ENCODE measurements at regions not wholly inside any gene's neighbourhood (a gene's known extent, or its start where the extent isn't known, plus 50 kb on each side); places are given as distances from the start of the nearest gene placed in this dataset.

DNA sequence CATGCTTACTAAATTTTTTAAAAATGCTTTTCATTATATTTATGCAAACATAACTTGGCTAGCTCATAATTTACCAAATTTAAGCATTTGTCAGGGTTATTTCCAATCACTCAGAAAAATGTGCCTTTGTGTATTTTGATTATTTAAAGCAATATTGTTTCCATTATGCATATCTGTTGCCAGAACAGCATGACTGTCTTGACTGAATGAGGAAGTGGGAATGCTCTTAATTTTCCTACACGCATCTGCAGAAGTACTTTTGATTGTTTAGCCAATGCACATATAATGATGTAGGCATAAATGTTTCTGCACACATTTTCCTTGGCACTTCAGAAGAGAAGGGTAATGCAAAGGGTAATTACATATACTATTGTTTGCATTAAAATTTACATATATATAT lies 92.5 kb upstream of the ADGRL2 start:
- intact Hi-C loops (cut with micrococcal nuclease), result no loop called here
- Mint-ChIP-seq H3K27me3 (no peaks in the 10 kb centered on the region), H3K9me3 (peaks cover 4% of the 10 kb centered on the region), H3K27ac (no peak overlapping the region), H3K4me1 (ENCODE audit: low read depth) (no peaks in the 10 kb centered on the region), H3K4me3 (no peak overlapping the region), H3K36me3 (ENCODE audit: low read depth) (no peaks in the 10 kb centered on the region)

DNA sequence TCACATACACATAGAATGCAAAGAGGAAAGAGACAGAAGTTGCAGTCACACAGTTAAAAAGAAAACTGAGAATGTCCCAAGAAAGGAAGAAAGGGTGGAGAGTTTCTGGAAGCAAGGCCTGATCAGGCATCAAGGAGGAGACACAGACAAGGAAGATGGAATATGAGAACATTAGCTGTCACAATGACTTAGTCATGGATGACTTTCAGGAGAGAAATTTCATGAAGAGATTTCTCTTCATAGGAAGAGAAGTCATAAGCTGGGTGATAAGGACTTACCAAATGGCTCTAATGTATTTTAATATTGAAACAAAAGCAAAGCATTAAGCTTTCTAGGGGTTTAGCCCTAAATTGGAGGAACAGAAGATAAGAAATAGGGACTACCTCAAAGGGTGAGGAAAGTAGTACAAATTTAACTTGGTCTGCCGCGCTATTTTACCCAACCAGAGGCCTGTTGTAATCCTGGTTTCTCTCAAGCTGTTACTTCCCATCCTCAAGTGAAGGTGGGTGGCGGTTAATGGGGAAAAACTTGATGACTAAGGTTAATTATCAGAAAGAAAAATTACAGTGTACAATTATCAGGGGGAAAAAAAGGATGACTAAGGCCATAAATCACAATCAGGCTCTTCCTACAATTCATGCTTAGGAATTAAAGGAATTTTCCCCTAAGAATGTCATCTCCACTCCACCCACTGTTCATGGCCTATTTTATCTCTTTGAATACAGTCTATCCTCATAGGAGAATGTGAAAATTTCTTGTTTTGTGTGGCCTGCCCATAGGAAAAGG lies 93.9 kb upstream of the ADGRL2 start:
- Mint-ChIP-seq H3K4me1 (ENCODE audit: low read depth) (no peaks in the 10 kb centered on the region), H3K27ac (no peak overlapping the region), H3K36me3 (ENCODE audit: low read depth) (no peaks in the 10 kb centered on the region), H3K27me3 (no peaks in the 10 kb centered on the region), H3K4me3 (no peak overlapping the region), H3K9me3 (peaks cover 11% of the 10 kb centered on the region)
- intact Hi-C loops (cut with micrococcal nuclease), result no loop called here

DNA sequence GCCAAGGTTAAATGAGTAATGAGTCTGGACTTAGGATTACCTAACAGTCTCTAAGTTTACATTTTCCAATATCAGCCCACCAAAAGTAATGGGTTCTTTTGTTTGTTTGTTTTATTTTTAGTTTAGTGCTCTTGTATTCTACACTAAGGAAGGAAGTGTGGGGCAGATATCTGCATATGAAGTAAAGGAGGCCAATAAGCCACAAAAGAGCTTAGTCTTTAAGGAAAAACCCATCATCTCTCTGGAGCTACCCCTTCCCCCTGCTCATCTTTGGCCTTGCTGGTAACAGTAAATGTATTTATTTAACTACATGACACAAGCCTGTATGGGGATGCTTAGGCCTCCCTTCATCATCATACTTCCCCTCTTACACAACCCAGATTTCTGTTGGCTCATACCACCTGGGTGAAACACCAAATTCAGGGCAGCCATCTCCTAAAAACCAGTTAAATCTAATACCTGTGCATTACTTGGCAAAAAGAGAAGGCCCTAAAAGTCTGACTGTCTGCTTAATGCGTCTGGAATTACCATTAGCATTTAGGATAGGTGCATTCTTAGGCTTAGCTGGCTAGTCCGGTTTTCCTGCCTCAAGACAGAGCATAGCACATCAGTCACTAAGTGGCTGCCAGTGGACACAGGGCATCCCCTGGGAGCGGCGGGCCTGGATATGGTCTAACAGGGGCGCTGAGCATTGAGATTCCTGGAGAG lies 96.8 kb upstream of the ADGRL2 start:
- H3K27me3 Mint-ChIP-seq, result no peaks in the 10 kb centered on the region
- peaks cover 11% of the 10 kb centered on the region for H3K9me3 Mint-ChIP-seq
- H3K4me1 Mint-ChIP-seq (ENCODE audit: low read depth), result no peaks in the 10 kb centered on the region
- intact Hi-C loops (cut with micrococcal nuclease), result no loop called here
- H3K27ac Mint-ChIP-seq, result no peak overlapping the region
- no peak overlapping the region for H3K4me3 Mint-ChIP-seq
- no peaks in the 10 kb centered on the region for H3K36me3 Mint-ChIP-seq (ENCODE audit: low read depth)

DNA sequence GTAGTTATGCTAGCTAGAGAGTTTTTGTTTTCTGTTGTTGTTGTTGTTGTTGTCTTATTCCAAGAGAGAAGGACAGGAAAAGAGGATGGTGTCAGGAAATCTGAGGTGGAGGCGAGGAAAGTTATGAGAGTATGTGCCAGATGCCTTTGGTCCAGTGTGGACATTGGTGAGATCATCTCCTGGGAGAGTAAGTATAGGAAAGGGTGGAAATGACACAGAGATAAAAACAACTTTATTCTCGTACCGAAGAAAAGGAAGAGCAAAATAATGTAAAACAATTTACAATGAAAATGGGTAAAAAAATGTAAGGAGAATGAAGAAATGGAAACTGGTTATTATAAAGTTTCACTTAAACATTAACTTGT lies 97.4 kb upstream of the ADGRL2 start:
- H3K4me3 Mint-ChIP-seq, result no peak overlapping the region
- intact Hi-C loops (cut with micrococcal nuclease), result no loop called here
- no peak overlapping the region for H3K27ac Mint-ChIP-seq
- H3K4me1 Mint-ChIP-seq (ENCODE audit: low read depth), result no peaks in the 10 kb centered on the region
- no peaks in the 10 kb centered on the region for H3K36me3 Mint-ChIP-seq (ENCODE audit: low read depth)
- H3K27me3 Mint-ChIP-seq, result no peaks in the 10 kb centered on the region
- H3K9me3 Mint-ChIP-seq, result peaks cover 11% of the 10 kb centered on the region

DNA sequence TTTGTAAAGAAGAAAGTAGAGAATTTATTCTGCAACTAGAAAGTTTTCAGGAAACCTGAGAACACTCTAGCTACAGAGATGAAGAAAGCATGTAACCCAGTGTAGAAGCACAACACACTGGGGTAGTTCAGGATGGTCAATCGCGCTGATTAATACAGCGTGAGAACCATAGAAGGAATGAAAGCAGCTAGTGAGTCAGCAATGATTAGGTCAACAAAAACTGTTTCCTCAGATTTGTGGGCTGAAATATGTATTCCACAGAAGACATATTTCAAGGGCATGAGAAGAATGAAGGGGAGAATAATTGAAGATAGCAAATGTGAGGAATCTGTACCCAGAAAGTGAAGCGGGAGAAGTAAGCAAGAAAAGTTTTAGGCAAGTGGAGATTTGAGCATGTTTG lies 97.8 kb upstream of the ADGRL2 start:
- Mint-ChIP-seq H3K36me3 (ENCODE audit: low read depth) (no peaks in the 10 kb centered on the region), H3K9me3 (peaks cover 11% of the 10 kb centered on the region), H3K4me1 (ENCODE audit: low read depth) (no peaks in the 10 kb centered on the region), H3K27ac (no peak overlapping the region), H3K4me3 (no peak overlapping the region), H3K27me3 (no peaks in the 10 kb centered on the region)
- intact Hi-C loops (cut with micrococcal nuclease), result no loop called here

DNA sequence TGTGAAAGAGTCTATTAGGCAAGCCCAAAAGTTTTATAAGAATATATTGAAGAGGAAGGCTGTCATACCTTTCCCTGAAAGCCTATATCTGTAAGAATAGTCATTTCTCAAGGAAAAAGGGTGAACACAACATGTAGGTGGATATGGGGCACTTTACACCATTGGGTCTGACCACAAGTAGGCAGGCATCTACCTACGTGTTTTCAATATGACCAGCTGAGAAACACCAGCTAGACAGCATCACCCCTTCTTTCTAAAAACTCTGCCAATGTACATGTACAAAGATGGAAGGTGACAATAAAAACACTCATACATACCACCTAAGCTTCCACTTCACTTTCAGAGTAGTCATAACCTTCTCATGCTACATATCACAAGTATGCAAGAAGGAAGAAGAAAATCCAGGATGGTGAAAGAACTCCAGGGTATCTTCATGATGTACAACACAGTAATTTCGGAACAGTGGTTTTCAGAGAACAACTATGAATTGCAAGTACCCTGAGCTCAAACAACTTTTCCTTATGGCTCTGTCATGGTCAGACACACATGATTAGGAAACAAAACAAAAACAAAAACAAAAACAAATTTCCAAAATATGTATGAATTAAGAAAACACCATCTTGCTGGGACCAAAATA lies 98.5 kb upstream of the ADGRL2 start:
- no peaks in the 10 kb centered on the region for H3K27me3 Mint-ChIP-seq
- H3K4me1 Mint-ChIP-seq (ENCODE audit: low read depth), result no peaks in the 10 kb centered on the region
- no peak overlapping the region for H3K4me3 Mint-ChIP-seq
- no peak overlapping the region for H3K27ac Mint-ChIP-seq
- H3K36me3 Mint-ChIP-seq (ENCODE audit: low read depth), result no peaks in the 10 kb centered on the region
- intact Hi-C loops (cut with micrococcal nuclease), result no loop called here
- H3K9me3 Mint-ChIP-seq, result peaks cover 11% of the 10 kb centered on the region

DNA sequence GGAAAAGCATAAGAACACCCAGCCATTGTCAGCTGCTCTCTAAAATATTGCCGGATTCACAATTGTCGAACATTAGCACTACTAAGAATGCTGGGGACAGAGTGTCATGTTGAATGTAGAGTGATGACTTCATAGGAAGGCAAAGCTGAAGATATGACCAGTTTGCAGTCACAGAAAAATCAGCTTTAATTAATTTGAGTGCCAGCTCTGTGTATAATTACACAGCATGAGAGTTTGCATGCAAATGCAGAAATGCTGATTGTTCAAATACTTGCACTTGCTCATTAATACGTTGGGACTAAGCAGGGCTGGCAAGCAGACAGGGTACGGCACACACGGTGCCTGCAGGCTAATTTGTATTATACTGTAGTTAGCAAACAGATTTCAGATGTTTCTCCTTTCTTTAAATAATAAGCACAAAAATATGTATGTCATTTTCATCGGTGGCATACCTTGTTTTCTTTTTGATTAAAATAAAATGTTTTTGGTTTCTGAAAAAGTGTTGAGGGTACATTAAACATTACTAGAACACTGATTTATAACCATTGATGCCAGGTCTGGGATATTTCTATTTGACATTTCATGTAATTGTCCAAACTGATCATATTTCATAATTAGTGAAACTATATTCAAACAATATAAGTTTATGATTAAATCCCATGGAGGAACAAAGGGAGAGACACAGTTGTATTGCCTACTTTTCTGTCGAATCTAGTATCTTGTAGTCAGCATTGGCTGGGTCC lies 99.8 kb upstream of the ADGRL2 start:
- Mint-ChIP-seq H3K4me3 (no peak overlapping the region), H3K27ac (no peak overlapping the region), H3K36me3 (ENCODE audit: low read depth) (no peaks in the 10 kb centered on the region), H3K27me3 (no peaks in the 10 kb centered on the region), H3K9me3 (peaks cover 18% of the 10 kb centered on the region), H3K4me1 (ENCODE audit: low read depth) (no peaks in the 10 kb centered on the region)
- intact Hi-C loops (cut with micrococcal nuclease), result no loop called here

DNA sequence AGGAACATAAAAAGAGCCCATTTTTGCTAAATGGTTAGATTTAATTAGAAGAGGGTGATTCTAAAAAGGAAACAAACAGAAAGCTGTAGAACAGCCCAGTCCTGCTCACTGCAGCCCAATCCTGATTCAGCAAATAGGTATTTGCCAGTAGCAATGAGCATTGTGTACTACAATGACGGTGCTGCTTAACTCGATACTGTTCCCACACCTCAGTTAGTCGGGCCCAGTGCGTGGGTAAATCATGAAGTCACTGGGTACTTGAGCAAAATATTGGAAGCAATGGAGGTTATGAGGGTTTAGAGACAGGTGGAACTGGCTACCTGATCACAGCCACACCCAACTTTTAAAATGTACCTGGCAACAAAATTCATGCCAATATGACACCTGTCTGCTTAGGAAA lies 101.5 kb upstream of the ADGRL2 start:
- H3K27me3 Mint-ChIP-seq, result no peaks in the 10 kb centered on the region
- no peak overlapping the region for H3K27ac Mint-ChIP-seq
- H3K9me3 Mint-ChIP-seq, result peaks cover 19% of the 10 kb centered on the region
- no peaks in the 10 kb centered on the region for H3K4me1 Mint-ChIP-seq (ENCODE audit: low read depth)
- intact Hi-C loops (cut with micrococcal nuclease), result no loop called here
- no peak overlapping the region for H3K4me3 Mint-ChIP-seq
- no peaks in the 10 kb centered on the region for H3K36me3 Mint-ChIP-seq (ENCODE audit: low read depth)

DNA sequence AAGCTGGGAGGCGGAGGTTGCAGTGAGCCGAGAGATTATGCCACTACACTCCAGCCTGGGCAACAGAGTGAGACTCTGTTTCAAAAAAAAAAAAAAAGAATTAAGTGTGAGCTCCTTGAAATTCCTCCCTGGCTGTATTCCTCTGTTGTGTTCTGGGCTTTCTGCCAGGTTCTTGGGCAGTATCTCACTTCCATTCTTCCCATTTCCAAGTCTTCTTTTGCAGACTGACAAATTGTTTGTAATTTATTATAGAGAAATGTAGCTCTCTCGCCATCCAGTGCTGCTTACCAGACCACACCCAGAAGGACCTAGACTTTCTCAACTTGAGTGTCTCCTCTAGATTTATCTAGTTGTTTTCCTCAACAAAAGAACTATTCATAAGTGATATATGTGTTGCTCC lies 105.0 kb upstream of the ADGRL2 start:
- no peak overlapping the region for H3K4me3 Mint-ChIP-seq
- peaks cover 20% of the 10 kb centered on the region for H3K9me3 Mint-ChIP-seq

DNA sequence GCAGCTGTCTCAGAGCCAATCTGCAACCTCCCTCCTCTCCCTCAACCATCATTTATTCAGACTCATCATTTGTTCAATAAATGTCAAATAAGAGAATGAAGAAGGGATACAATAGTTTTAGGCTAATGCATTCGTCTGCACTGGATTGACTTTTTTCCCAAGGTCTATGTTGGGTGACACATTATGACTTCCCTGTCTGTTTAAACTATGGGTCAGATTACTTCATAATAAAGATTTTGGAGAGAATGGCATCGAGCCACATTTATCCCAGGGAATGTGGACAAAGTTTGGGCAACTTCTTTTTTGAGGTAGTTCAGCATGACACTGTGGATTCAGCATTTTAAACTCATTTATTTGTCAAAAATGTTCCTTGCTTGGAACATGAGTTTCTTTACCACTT lies 107.4 kb upstream of the ADGRL2 start:
- Mint-ChIP-seq H3K27ac (no peak overlapping the region), H3K9me3 (peaks cover 44% of the 10 kb centered on the region), H3K36me3 (ENCODE audit: low read depth) (no peaks in the 10 kb centered on the region), H3K4me1 (ENCODE audit: low read depth) (no peaks in the 10 kb centered on the region), H3K4me3 (no peak overlapping the region), H3K27me3 (no peaks in the 10 kb centered on the region)
- intact Hi-C loops (cut with micrococcal nuclease), result no loop called here

More for the DNA sequence above, 105.0 kb upstream of the ADGRL2 start:
- Mint-ChIP-seq H3K36me3 (ENCODE audit: low read depth) (no peaks in the 10 kb centered on the region), H3K27ac (no peak overlapping the region), H3K4me1 (ENCODE audit: low read depth) (no peaks in the 10 kb centered on the region), H3K27me3 (no peaks in the 10 kb centered on the region)
- intact Hi-C loops (cut with micrococcal nuclease), result no loop called here

DNA sequence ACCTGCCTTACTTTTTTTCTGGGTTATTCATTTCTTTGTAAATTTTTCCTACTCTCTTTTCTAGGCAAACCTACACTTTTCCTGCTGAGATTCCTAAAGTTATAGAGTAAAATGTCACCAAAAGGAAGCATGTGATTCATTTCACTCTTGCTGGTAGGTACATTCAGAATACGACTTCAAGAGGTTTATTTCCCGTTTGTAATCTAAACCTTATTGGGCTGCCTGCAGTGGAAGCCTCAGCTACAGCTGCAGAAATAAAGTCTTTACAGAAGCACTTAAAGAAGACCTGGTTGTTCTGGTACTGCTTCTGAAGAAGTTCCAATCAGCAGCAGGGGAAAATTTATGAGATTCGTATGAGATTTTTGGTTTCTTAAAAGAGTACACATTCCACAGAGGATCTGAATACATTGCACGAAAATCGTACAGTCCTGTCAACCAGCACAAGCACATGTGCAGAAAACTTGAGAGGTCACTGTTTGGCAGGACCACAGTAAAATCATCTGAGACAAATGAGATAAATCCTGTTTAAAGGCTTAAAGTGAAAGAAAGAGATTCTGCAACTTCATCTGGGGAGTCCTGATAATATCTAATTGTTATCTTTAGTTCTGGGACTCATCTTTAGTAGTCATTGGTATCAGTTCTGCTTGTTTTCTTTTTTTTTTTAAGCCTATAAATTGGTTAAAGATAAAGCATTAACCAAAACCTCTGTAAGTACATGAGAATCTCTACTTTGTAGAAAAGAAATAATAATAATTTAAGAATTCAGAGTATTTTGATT lies 109.9 kb upstream of the ADGRL2 start:
- Mint-ChIP-seq H3K36me3 (ENCODE audit: low read depth) (no peaks in the 10 kb centered on the region), H3K9me3 (peaks cover 61% of the 10 kb centered on the region), H3K27ac (no peak overlapping the region), H3K27me3 (no peaks in the 10 kb centered on the region), H3K4me1 (ENCODE audit: low read depth) (no peaks in the 10 kb centered on the region), H3K4me3 (no peak overlapping the region)
- intact Hi-C loops (cut with micrococcal nuclease), result no loop called here

DNA sequence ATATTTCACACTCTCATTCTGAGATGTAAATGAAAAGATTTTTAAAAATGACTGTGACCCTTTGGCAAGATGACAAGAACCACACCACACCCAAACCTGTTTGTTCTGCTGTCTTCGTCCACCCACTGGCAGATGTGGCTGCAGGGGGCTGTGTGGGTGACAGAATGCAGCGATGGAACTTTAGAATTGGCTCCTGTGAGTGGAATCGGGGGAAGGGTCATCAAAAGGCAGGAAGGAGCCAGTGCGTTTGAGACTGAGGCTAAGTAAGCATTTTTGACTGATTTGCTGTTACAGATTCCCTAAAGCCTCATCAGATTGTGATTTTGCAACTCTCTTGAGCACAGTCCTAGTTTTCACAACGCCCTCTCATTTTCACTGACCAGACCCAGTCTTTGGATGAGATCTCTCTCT lies 111.2 kb upstream of the ADGRL2 start:
- Mint-ChIP-seq H3K36me3 (ENCODE audit: low read depth) (no peaks in the 10 kb centered on the region), H3K4me3 (no peak overlapping the region), H3K27me3 (no peaks in the 10 kb centered on the region), H3K27ac (no peak overlapping the region), H3K9me3 (peaks cover 63% of the 10 kb centered on the region), H3K4me1 (ENCODE audit: low read depth) (no peaks in the 10 kb centered on the region)
- intact Hi-C loops (cut with micrococcal nuclease), result no loop called here

DNA sequence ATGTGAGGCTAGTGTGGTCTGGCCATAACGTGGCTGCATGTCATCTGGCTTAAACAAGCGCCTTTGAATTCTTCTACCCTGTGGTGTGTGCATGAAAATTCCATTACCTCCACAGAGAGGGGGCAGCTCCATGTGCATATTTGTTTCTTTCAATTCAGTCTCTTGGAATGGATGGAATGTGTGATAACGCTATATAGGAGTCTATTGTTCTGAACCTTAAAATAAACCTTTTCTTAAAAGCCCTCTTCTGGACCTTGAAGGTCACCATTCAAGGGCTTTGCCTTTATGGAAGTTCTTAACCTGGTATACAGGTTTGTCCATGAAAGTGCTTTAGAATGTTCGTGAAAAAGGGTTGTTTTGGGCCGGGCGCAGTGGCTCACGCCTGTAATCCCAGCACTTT lies 118.2 kb upstream of the ADGRL2 start:
- no peaks in the 10 kb centered on the region for H3K27me3 Mint-ChIP-seq
- no peak overlapping the region for H3K27ac Mint-ChIP-seq
- H3K36me3 Mint-ChIP-seq (ENCODE audit: low read depth), result no peaks in the 10 kb centered on the region

More for the DNA sequence above, 118.2 kb upstream of the ADGRL2 start:
- no peak overlapping the region for H3K4me3 Mint-ChIP-seq
- H3K4me1 Mint-ChIP-seq (ENCODE audit: low read depth), result no peaks in the 10 kb centered on the region
- intact Hi-C loops (cut with micrococcal nuclease), result no loop called here
- H3K9me3 Mint-ChIP-seq, result peaks cover 29% of the 10 kb centered on the region

Data from dendritic cell treated with granulocyte-macrophage colony-stimulating factor and Interleukin-4, amounts not matched to agents 40 ng/mL and 50 ng/mL, for 4 days (primary cell).